Body of pancreas (tissue), 4 donors: ENCODE measurements at regions not wholly inside any gene's neighbourhood (a gene's known extent, or its start where the extent isn't known, plus 50 kb on each side); places are given as distances from the start of the nearest gene placed in this dataset.

Source experiments
- POLR2A ChIP-seq, 3 donors: fragments of 450-650 bp; IDR thresholded peaks; one replicate each; pipeline ENCODE4 v1.6.1; 2016; ENCODE audit warnings: antibody characterized with exemption in 3 of 3, mild to moderate bottlenecking in 2 of 3
- TF ChIP-seq, protein P1 (sequence below), 7 experiments: fragments of 450-650 bp in 4 of 7; fragments of 200-600 bp in 3 of 7; sonication (generic) in 3 of 7; IDR thresholded peaks; one replicate each; pipeline ENCODE4 v1.5.1; 2016 to 2019; ENCODE audit warnings: antibody characterized with exemption in 7 of 7

- TF ChIP-seq, protein P1, sequence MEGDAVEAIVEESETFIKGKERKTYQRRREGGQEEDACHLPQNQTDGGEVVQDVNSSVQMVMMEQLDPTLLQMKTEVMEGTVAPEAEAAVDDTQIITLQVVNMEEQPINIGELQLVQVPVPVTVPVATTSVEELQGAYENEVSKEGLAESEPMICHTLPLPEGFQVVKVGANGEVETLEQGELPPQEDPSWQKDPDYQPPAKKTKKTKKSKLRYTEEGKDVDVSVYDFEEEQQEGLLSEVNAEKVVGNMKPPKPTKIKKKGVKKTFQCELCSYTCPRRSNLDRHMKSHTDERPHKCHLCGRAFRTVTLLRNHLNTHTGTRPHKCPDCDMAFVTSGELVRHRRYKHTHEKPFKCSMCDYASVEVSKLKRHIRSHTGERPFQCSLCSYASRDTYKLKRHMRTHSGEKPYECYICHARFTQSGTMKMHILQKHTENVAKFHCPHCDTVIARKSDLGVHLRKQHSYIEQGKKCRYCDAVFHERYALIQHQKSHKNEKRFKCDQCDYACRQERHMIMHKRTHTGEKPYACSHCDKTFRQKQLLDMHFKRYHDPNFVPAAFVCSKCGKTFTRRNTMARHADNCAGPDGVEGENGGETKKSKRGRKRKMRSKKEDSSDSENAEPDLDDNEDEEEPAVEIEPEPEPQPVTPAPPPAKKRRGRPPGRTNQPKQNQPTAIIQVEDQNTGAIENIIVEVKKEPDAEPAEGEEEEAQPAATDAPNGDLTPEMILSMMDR (IDR thresholded peaks at IDR 0.05), result no peak
- TF ChIP-seq POLR2A (IDR thresholded peaks at IDR 0.05), result no peak
These were observed 207.9 kb upstream of the CXCR4 start for GRCh38 chr2:136325844-136326331.
